ENCODE measurements at regions not wholly inside any gene's neighbourhood (a gene's known extent, or its start where the extent isn't known, plus 50 kb on each side); places are given as distances from the start of the nearest gene placed in this dataset.

GRCh38 chr1:219806020-219806419, 122.3 kb downstream of the SLC30A10 start:
- TF ChIP-seq YY1 (IDR thresholded peaks at IDR 0.05) (no peak), SP1 (IDR thresholded peaks at IDR 0.05) (no peak), JUND (IDR thresholded peaks at IDR 0.05) (no peak), FOXA1 (IDR thresholded peaks at IDR 0.05) (no peak), CTCF (IDR thresholded peaks at IDR 0.05; ENCODE audit: low read depth, low read length, missing input control) (no peak)
